Gastroesophageal sphincter (tissue), 4 donors: ENCODE measurements at regions not wholly inside any gene's neighbourhood (a gene's known extent, or its start where the extent isn't known, plus 50 kb on each side); places are given as distances from the start of the nearest gene placed in this dataset.

Experiments used
- ATAC-seq: fragments of 150-250 bp; one replicate; pipeline ENCODE4 v1.9.1; 2016; ENCODE audit warnings: mild to moderate bottlenecking, moderate library complexity
- H3K27ac ChIP-seq, 4 donors: fragments of 200-600 bp; sonication (generic) in 3 of 4; 1 replicate in 3 of 4; 2 replicates in 1 of 4; pipeline ENCODE4 v1.5.1; 2016 to 2019
- H3K27me3 ChIP-seq: fragments of 200-600 bp; sonication (generic); one replicate; pipeline ENCODE4 v1.5.1; 2019
- H3K36me3 ChIP-seq, 2 donors: fragments of 200-600 bp; sonication (generic); one replicate each; pipeline ENCODE4 v1.5.1; 2019; ENCODE audit warnings: control low read depth in 1 of 2
- H3K4me1 ChIP-seq, 3 donors: fragments of 200-600 bp; sonication (generic); 1 replicate in 2 of 3; 2 replicates in 1 of 3; pipeline ENCODE4 v1.5.1; 2016 to 2019; ENCODE audit warnings: control low read depth in 2 of 3
- H3K4me3 ChIP-seq, 2 donors: fragments of 200-600 bp; sonication (generic); one replicate each; pipeline ENCODE4 v1.5.1; 2019; ENCODE audit warnings: mild to moderate bottlenecking in 1 of 2, moderate library complexity in 1 of 2
- H3K9me3 ChIP-seq, 3 donors: fragments of 200-600 bp; sonication (generic); one replicate each; pipeline ENCODE4 v1.5.1; 2017 to 2019; ENCODE audit warnings: control low read depth in 2 of 3
- EP300 ChIP-seq: sonication (generic); formaldehyde crosslinking; IDR thresholded peaks from one replicate; pipeline ENCODE4 v1.6.1; 2017; ENCODE audit warnings: antibody characterized with exemption, mild to moderate bottlenecking
- POLR2A ChIP-seq, 2 donors: fragments of 450-650 bp; IDR thresholded peaks; one replicate each; pipeline ENCODE4 v1.6.1; 2017; ENCODE audit warnings: antibody characterized with exemption in 2 of 2, mild to moderate bottlenecking in 2 of 2, moderate library complexity in 1 of 2
- POLR2AphosphoS5 ChIP-seq: sonication (generic); formaldehyde crosslinking; IDR thresholded peaks from one replicate; pipeline ENCODE4 v1.6.1; 2017; ENCODE audit warnings: antibody characterized with exemption
- WGBS, 2 donors: methylation state at CpG; one replicate each; pipeline ENCODE4 v1.1.5; 2018; ENCODE audit warnings: low coverage in 1 of 2; 5-methylcytosine and 5-hydroxymethylcytosine counted together
- TF ChIP-seq, protein P1 (sequence below), 4 experiments: fragments of 200-600 bp in 2 of 4; fragments of 450-650 bp in 2 of 4; sonication (generic) in 1 of 4; IDR thresholded peaks; one replicate each; pipeline ENCODE4 v1.5.1; 2017 to 2019; ENCODE audit warnings: antibody characterized with exemption in 4 of 4, mild to moderate bottlenecking in 2 of 4, moderate library complexity in 2 of 4

DNA sequence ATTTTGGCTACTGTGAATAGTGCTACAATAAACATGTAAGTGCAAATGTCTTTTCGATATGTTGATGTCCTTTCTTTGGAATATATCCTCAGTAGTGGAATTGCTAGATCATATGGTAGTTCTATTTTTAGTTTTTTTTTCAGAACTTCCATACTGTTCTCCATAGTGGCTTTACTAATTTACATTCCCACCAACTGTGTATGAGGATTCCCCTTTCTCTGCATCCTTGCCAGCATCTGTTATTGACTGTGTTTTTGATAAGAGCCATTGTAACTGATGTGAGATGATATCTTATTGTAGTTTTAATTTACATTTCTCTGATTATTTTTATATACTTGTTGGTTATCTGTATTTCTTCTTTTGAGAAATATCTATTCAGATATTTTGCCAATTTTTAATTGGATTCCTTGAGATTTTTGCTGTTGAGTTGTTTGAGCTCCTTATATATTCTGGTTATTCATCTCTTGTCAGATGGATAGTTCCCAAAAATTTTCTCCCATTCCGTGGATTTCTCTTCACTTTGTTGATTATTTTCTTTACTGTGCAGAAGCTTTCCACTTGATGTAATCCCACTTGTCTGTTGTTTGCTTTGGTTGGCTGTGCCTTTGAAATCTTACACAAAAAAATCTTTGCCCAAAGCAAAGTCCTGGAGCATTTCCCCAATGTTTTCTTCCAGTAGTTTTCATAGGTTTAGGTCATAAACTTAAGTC lies 532.3 kb downstream of the PID1 start:
- no peaks in the 10 kb centered on the region for H3K36me3 ChIP-seq
- ATAC-seq = no peak
- no peaks in the 10 kb centered on the region for H3K4me1 ChIP-seq
- H3K4me3 ChIP-seq = no peak overlapping the region
- H3K9me3 ChIP-seq = no peaks in the 10 kb centered on the region
- H3K27ac ChIP-seq = no peak overlapping the region
- 70 to 100% methylated on average over 1 to 2 of the region's 2 CpGs for WGBS, 2 donors
- H3K27me3 ChIP-seq = no peaks in the 10 kb centered on the region
- TF ChIP-seq POLR2A (IDR thresholded peaks at IDR 0.05) (no peak), EP300 (no peak), POLR2AphosphoS5 (no peak)
- TF ChIP-seq, protein P1, sequence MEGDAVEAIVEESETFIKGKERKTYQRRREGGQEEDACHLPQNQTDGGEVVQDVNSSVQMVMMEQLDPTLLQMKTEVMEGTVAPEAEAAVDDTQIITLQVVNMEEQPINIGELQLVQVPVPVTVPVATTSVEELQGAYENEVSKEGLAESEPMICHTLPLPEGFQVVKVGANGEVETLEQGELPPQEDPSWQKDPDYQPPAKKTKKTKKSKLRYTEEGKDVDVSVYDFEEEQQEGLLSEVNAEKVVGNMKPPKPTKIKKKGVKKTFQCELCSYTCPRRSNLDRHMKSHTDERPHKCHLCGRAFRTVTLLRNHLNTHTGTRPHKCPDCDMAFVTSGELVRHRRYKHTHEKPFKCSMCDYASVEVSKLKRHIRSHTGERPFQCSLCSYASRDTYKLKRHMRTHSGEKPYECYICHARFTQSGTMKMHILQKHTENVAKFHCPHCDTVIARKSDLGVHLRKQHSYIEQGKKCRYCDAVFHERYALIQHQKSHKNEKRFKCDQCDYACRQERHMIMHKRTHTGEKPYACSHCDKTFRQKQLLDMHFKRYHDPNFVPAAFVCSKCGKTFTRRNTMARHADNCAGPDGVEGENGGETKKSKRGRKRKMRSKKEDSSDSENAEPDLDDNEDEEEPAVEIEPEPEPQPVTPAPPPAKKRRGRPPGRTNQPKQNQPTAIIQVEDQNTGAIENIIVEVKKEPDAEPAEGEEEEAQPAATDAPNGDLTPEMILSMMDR (IDR thresholded peaks at IDR 0.05) = no peak

DNA sequence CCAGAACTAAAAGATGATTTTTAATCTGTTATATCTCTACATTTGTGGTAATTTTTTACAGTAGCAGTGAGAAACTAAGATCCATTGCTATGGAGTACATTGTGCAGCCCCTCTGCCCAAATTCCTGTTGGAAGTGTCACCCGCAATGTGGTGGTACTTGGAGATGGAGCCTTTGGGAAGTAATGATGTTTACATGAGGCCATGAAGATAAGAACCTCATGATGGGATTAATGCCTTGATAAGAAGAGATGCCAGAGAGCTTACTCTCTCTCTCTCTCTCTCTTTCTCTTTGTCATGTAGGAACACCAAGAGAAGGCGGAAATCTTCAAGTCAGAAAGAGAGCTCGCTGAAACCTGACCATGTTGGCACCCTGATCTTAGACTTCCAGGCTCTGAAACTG lies 535.4 kb downstream of the PID1 start:
- ATAC-seq = no peak
- Histone ChIP-seq H3K27me3 (no peaks in the 10 kb centered on the region), H3K27ac (no peak overlapping the region), H3K9me3 (no peaks in the 10 kb centered on the region), H3K4me1 (no peaks in the 10 kb centered on the region), H3K36me3 (no peaks in the 10 kb centered on the region), H3K4me3 (no peak overlapping the region)
- WGBS, 2 donors = 95 to 100% methylated on average over 3 of the region's 3 CpGs
- no peak for TF ChIP-seq POLR2A (IDR thresholded peaks at IDR 0.05)
- TF ChIP-seq, protein P1 (IDR thresholded peaks at IDR 0.05) = no peak
- no peak for TF ChIP-seq POLR2AphosphoS5
- no peak for TF ChIP-seq EP300

DNA sequence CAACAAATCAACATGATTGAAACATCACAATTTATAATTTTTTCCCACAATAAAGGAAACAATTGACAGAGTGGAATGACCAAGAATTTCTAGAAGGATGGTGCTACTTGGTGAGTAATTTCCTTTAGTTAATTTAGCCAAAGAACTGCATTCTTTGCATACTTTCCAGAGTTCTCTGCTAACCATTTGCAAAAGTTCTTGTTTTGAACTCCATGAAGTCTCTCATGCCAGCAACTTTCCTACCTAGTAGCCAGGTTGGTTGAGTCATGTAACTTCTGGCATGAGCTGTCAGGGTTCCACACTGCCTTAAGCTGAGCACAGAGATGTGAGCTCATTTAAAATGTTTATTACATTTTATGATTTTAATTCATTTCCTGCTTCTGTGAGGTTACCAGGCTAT lies 539.6 kb downstream of the PID1 start:
- Histone ChIP-seq H3K36me3 (no peaks in the 10 kb centered on the region), H3K27ac (no peak overlapping the region), H3K4me1 (no peaks in the 10 kb centered on the region), H3K27me3 (no peaks in the 10 kb centered on the region), H3K4me3 (no peak overlapping the region), H3K9me3 (peaks cover 0 to 5% (median 0%) of the 10 kb centered on the region in 3 donors)
- ATAC-seq = peak; percentile 91
- TF ChIP-seq POLR2AphosphoS5 (no peak), EP300 (no peak), POLR2A (IDR thresholded peaks at IDR 0.05) (no peak)
- TF ChIP-seq, protein P1 (IDR thresholded peaks at IDR 0.05) = no peak

- Histone ChIP-seq H3K27me3 (no peaks in the 10 kb centered on the region), H3K27ac (no peak overlapping the region), H3K4me1 (no peaks in the 10 kb centered on the region), H3K36me3 (no peaks in the 10 kb centered on the region), H3K9me3 (peaks cover 0 to 5% (median 0%) of the 10 kb centered on the region in 3 donors), H3K4me3 (no peak overlapping the region)
- 29 to 52% methylated on average over 5 of the region's 5 CpGs for WGBS, 2 donors
- TF ChIP-seq POLR2A (IDR thresholded peaks at IDR 0.05) (no peak), EP300 (no peak), POLR2AphosphoS5 (no peak)
- TF ChIP-seq, protein P1 (IDR thresholded peaks at IDR 0.05) = no peak
- no peak for ATAC-seq
Measured at GRCh38 chr2:228728961-228729360, 542.1 kb downstream of the PID1 start.

DNA sequence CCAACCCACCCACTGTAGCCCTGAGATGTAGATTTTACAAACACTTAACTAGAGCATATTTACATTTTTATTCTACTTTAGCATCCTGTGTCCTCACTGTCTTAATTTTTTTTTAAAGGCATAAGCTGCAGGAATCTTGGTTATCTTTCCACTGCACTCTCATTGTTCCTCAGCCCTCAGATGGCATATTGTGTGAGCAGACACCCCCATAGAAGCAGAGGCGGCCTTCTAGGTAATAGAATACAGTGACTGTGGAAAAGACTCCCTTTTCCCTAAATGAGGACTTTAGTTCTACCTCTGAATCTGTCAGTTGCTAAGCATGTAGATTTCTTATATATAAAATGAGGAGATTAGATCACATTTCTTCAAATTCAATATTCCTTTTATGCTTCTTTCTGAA lies 543.5 kb upstream of the SPHKAP start:
- Histone ChIP-seq H3K4me1 (no peaks in the 10 kb centered on the region), H3K36me3 (no peaks in the 10 kb centered on the region), H3K9me3 (peaks cover 0 to 5% (median 0%) of the 10 kb centered on the region in 3 donors), H3K4me3 (no peak overlapping the region), H3K27me3 (no peaks in the 10 kb centered on the region), H3K27ac (no peak overlapping the region)
- 60% methylated on average over 1 of the region's 1 CpG; no CpG with 5 or more reads in 1 of the 2 donors for WGBS, 2 donors
- no peak for TF ChIP-seq EP300
- ATAC-seq = no peak
